Fibroblast of pulmonary artery (primary cell): ENCODE measurements at regions not wholly inside any gene's neighbourhood (a gene's known extent, or its start where the extent isn't known, plus 50 kb on each side); places are given as distances from the start of the nearest gene placed in this dataset.

Experiments used
- DNase-seq: peaks from one replicate; pipeline ENCODE4 v3.0.0-alpha.2; 2010; ENCODE audit warnings: low read depth
- H3K4me3 ChIP-seq: replicated peaks from 2 replicates; pipeline ENCODE4 v1.5.1; 2011; ENCODE audit warnings: low read depth, mild to moderate bottlenecking, control low read depth, low read length, moderate library complexity
- TF ChIP-seq, protein P1 (sequence below): IDR thresholded peaks from 2 replicates; pipeline ENCODE4 v1.5.1; 2011; ENCODE audit warnings: mild to moderate bottlenecking, control low read depth, low read length, inconsistent platforms; ENCODE audit errors: missing control alignments

DNA sequence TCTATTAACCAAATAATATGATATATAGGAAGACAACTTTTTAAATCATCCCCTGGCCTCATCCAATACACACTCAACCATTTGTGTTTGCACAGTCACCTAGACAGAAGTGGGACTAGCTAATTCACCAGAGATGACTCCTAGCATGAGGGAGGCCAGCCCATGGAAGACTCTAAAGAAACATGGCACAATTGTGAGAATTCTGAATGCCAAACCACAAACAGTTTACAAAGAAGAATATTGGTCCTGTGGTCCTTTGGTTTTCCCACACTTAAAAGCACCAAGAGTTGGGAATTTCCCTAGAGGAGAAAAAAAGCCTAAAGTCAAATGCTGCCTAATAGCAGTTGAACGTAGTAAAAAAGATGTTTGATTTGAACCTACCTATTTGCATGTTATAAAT is 609.9 kb downstream of the ACTL7B start:
- H3K4me3 ChIP-seq, result no peak overlapping the region
- TF ChIP-seq, protein P1, sequence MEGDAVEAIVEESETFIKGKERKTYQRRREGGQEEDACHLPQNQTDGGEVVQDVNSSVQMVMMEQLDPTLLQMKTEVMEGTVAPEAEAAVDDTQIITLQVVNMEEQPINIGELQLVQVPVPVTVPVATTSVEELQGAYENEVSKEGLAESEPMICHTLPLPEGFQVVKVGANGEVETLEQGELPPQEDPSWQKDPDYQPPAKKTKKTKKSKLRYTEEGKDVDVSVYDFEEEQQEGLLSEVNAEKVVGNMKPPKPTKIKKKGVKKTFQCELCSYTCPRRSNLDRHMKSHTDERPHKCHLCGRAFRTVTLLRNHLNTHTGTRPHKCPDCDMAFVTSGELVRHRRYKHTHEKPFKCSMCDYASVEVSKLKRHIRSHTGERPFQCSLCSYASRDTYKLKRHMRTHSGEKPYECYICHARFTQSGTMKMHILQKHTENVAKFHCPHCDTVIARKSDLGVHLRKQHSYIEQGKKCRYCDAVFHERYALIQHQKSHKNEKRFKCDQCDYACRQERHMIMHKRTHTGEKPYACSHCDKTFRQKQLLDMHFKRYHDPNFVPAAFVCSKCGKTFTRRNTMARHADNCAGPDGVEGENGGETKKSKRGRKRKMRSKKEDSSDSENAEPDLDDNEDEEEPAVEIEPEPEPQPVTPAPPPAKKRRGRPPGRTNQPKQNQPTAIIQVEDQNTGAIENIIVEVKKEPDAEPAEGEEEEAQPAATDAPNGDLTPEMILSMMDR, result no peak
- DNase-seq, result no peak

DNA sequence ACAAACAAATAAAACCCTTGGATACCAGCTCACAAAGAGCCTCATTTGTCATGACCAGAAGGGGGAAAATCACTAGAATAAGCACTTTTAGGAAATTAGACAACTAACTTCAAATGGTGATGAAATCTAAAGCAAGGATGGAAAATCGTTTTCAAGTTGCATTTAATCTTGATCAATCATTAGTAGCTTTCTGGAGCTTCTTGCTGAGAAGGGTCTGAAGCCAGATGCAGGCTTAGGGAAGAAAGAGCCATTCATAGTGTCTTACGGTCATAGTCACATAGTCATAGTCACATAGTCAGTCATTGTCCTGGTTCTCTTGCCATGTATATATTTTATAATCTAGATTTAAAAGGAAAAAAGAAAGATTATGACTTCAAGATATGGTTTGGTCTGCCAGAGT is 610.5 kb downstream of the ACTL7B start:
- no peak overlapping the region for H3K4me3 ChIP-seq
- TF ChIP-seq, protein P1, result no peak
- DNase-seq, result no peak

DNA sequence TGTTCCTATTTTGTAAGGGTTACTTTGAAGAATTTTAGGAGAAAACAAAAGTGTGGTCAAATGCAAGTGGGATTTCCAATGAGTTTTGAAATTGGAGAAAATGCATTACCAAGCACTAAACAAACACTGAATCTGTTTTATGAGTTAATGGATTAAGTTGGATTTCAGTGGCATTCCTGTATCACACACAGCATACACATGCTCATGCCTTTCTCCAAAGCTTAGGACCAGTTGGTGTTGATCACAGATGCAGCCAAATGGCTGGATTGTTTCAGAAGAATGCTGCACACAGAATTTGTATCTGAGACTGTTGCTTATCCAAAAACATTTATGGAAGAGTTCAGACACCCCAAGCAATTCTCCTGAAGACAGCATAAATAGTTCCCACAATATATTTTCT is 611.1 kb downstream of the ACTL7B start:
- DNase-seq, result no peak
- TF ChIP-seq, protein P1, result no peak
- no peak overlapping the region for H3K4me3 ChIP-seq

DNA sequence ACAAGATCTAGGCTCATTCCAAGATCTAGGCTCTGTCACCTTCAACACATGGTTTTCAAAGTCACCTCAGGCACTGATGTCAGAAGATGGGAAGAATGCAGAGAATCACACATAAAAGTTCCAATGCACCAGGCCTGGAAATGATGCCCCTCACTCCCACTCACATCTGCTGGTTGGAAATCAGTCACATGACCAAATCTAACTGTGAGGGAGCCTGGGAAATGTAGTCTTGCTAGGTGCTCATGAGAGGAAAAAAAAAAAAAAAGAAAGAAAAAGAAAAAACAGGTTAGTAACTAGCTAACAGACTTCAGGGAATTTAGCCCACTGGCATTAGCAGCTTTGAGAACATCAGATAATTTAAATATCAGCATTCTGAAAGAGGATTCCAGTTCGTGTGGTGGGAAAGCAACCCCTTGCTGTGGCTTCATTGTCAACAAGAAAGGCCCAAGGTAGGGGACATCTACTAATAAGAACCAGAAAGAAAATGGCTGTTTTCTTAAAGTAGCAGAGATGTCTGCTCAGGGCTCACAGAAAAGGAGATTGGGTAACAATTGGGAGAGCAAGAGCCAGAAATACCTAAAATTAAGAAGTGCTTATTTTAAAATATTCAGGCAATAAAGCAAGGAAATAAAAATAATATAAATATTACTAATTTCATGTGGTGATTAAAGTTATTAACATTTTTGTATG is 614.3 kb downstream of the ACTL7B start:
- peak; percentile 10 for DNase-seq
- H3K4me3 ChIP-seq, result no peak overlapping the region
- TF ChIP-seq, protein P1, result no peak

DNA sequence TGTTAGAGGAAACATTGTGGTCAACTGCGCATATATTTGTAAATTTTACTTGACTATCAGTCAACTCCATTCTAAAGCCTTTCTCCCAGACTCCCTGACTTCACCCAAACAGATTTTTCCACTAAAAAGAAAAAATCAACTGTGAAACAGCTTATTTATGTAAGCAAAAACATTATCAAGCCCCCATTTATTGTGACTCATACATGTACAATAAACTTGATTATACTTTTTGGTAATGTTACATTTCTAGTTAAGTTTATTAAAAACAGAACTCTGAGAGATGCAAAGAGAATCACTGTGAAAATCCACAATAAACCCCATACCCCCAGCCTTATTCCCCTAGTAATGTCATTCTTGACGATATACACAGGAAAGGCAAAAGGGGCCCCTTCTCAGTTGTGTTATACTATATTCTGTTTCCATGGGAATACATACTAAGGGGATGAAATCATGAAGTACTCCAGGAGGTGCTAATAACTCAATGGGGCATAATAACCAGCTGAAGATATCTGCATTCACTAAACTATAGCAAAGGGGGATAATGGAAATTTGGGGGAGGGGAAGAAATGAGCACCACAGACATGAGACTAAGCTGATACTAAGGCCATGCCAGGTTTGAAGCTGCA is 616.0 kb downstream of the ACTL7B start:
- DNase-seq, result no peak
- TF ChIP-seq, protein P1, result no peak
- H3K4me3 ChIP-seq, result no peak overlapping the region

DNA sequence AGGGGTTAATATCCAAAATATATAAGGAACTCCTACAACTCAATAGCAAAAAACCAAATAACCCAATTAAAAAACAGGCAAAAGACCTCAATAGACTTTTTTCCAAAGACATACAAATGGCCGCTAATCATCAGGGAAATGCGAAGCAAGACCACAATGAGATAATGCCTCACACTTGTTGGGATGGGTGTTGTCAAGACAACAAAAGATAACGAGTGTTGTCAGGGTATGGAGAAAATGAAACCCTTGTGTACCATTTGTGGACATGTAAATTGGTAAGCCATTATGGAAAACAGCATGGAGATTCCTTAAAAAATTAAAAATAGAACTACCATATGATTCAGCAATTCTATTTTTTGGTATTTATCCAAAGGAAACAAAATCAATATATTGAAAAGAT is 620.2 kb downstream of the ACTL7B start:
- DNase-seq, result no peak
- no peak overlapping the region for H3K4me3 ChIP-seq
- TF ChIP-seq, protein P1, result no peak

DNA sequence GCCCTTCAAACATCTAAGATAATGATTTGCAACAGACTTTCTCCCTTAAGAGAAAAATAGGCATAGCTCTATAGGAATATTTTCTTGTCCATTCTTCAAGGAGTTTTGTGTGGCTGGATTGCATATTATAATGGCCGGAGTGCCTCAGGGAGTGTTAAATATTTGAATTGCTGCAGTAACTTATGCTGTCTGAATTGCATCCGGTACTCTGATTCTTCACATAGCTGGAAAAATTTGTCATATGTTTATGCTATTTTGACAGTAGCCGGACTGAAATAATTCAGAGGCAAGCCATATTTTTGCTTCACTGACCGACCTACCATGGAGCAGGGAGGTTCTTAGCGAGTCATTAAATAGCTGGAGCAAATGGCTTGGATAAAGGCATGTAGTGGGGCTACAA is 621.0 kb downstream of the ACTL7B start:
- TF ChIP-seq, protein P1, result no peak
- no peak overlapping the region for H3K4me3 ChIP-seq
- no peak for DNase-seq
